Sigmoid colon (tissue), 4 donors: ENCODE measurements at regions not wholly inside any gene's neighbourhood (a gene's known extent, or its start where the extent isn't known, plus 50 kb on each side); places are given as distances from the start of the nearest gene placed in this dataset.

ENCODE experiments used
- EP300 ChIP-seq, 4 donors: sonication (generic); formaldehyde crosslinking; IDR thresholded peaks; one replicate each; pipeline ENCODE4 v1.6.1; 2017; ENCODE audit warnings: antibody characterized with exemption in 4 of 4
- TF ChIP-seq, protein P1 (sequence below), 4 experiments: fragments of 450-650 bp in 3 of 4; fragments of 200-600 bp in 1 of 4; IDR thresholded peaks; one replicate each; pipeline ENCODE4 v1.5.1; 2016 to 2019; ENCODE audit warnings: antibody characterized with exemption in 4 of 4, mild to moderate bottlenecking in 3 of 4, moderate library complexity in 2 of 4

DNA sequence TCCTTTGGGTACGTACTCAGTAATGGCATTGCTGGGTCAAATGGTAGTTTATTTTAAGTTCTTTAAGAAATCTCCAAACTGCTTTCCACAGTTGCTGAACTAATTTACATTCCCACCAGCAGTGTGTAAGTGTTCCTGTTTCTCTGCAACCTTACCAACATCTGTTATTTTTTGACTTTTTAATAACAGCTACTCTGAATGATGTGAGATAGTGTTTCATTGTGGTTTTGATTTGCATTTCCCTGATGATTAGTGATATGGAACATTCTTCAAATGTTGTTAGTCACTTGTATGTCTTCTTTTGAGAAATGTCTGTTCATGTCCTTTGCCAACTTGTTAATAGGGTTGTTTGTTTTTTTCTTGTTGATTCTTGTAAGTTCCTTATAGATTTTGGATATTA lies 558.9 kb downstream of the SH2D4B start:
- TF ChIP-seq, protein P1, sequence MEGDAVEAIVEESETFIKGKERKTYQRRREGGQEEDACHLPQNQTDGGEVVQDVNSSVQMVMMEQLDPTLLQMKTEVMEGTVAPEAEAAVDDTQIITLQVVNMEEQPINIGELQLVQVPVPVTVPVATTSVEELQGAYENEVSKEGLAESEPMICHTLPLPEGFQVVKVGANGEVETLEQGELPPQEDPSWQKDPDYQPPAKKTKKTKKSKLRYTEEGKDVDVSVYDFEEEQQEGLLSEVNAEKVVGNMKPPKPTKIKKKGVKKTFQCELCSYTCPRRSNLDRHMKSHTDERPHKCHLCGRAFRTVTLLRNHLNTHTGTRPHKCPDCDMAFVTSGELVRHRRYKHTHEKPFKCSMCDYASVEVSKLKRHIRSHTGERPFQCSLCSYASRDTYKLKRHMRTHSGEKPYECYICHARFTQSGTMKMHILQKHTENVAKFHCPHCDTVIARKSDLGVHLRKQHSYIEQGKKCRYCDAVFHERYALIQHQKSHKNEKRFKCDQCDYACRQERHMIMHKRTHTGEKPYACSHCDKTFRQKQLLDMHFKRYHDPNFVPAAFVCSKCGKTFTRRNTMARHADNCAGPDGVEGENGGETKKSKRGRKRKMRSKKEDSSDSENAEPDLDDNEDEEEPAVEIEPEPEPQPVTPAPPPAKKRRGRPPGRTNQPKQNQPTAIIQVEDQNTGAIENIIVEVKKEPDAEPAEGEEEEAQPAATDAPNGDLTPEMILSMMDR (IDR thresholded peaks at IDR 0.05), result no peak
- TF ChIP-seq EP300 (IDR thresholded peaks at IDR 0.05), result no peak
